ENCODE measurements at regions not wholly inside any gene's neighbourhood (a gene's known extent, or its start where the extent isn't known, plus 50 kb on each side); places are given as distances from the start of the nearest gene placed in this dataset.

GRCh38 chr2:150168595-150169236, 318.8 kb downstream of the RND3 start:
- no TSS peak for BruUV-seq (replicated peaks)
- no peak for TF ChIP-seq CTCF (IDR thresholded peaks at IDR 0.05; ENCODE audit: unreplicated experiment)
- peaks cover 68% of the 10 kb centered on the region for H3K4me1 Mint-ChIP-seq (ENCODE audit: low read depth, unreplicated experiment)
- CTCF ChIA-PET = no interaction called here
- H3K27me3 Mint-ChIP-seq (ENCODE audit: unreplicated experiment) = no peaks in the 10 kb centered on the region
- no peak for DNase-seq
- H3K9me3 Mint-ChIP-seq (ENCODE audit: low read depth, unreplicated experiment) = peaks cover 3% of the 10 kb centered on the region
- H3K4me3 Mint-ChIP-seq (ENCODE audit: low read depth, unreplicated experiment) = no peak overlapping the region
- H3K36me3 Mint-ChIP-seq (ENCODE audit: insufficient read depth, unreplicated experiment) = peaks cover 18% of the 10 kb centered on the region
- peak overlapping the region; percentile 99 for H3K27ac Mint-ChIP-seq (ENCODE audit: unreplicated experiment)
- intact Hi-C loops (cut with micrococcal nuclease; ENCODE audit: unreplicated experiment) = loop anchor here (10.0 kb wide), 1 partner anchor 244 kb away; no protein-coding TSS in a partner anchor

GRCh38 chr2:150167711-150168110, 319.8 kb downstream of the RND3 start:
- peaks cover 3% of the 10 kb centered on the region for H3K9me3 Mint-ChIP-seq (ENCODE audit: low read depth, unreplicated experiment)
- peaks cover 18% of the 10 kb centered on the region for H3K36me3 Mint-ChIP-seq (ENCODE audit: insufficient read depth, unreplicated experiment)
- no peak for TF ChIP-seq CTCF (IDR thresholded peaks at IDR 0.05; ENCODE audit: unreplicated experiment)
- DNase-seq = peak; percentile 40
- H3K4me3 Mint-ChIP-seq (ENCODE audit: low read depth, unreplicated experiment) = no peak overlapping the region
- no TSS peak for BruUV-seq (replicated peaks)
- intact Hi-C loops (cut with micrococcal nuclease; ENCODE audit: unreplicated experiment) = loop anchor here (2.0 to 10.0 kb wide), 2 partner anchors 25 to 243 kb away; no protein-coding TSS in a partner anchor
- H3K4me1 Mint-ChIP-seq (ENCODE audit: low read depth, unreplicated experiment) = peaks cover 70% of the 10 kb centered on the region
- CTCF ChIA-PET = interaction anchor here (1.2 kb wide), 1 partner anchor 25 kb away, joined by 5 read pairs; no protein-coding TSS in a partner anchor
- H3K27ac Mint-ChIP-seq (ENCODE audit: unreplicated experiment) = peak overlapping the region; percentile 99
- no peaks in the 10 kb centered on the region for H3K27me3 Mint-ChIP-seq (ENCODE audit: unreplicated experiment)

GRCh38 chr2:150166313-150167051, 321.0 kb downstream of the RND3 start:
- no peaks in the 10 kb centered on the region for H3K27me3 Mint-ChIP-seq (ENCODE audit: unreplicated experiment)
- peaks cover 18% of the 10 kb centered on the region for H3K36me3 Mint-ChIP-seq (ENCODE audit: insufficient read depth, unreplicated experiment)
- TF ChIP-seq CTCF (IDR thresholded peaks at IDR 0.05; ENCODE audit: unreplicated experiment) = no peak
- H3K9me3 Mint-ChIP-seq (ENCODE audit: low read depth, unreplicated experiment) = peaks cover 2% of the 10 kb centered on the region
- peak overlapping the region; percentile 99 for H3K27ac Mint-ChIP-seq (ENCODE audit: unreplicated experiment)
- CTCF ChIA-PET = interaction anchor here (0.6 kb wide), 1 partner anchor 41 kb away, joined by 3 read pairs; no protein-coding TSS in a partner anchor
- intact Hi-C loops (cut with micrococcal nuclease; ENCODE audit: unreplicated experiment) = loop anchor here (2.0 to 10.0 kb wide), 2 partner anchors 24 to 242 kb away; no protein-coding TSS in a partner anchor
- peak; percentile 65 for DNase-seq
- peaks cover 70% of the 10 kb centered on the region for H3K4me1 Mint-ChIP-seq (ENCODE audit: low read depth, unreplicated experiment)
- peak overlapping the region; percentile 50 for H3K4me3 Mint-ChIP-seq (ENCODE audit: low read depth, unreplicated experiment)
- BruUV-seq (replicated peaks) = no TSS peak

GRCh38 chr2:150165988-150166312, 321.5 kb downstream of the RND3 start:
- no peak for TF ChIP-seq CTCF (IDR thresholded peaks at IDR 0.05; ENCODE audit: unreplicated experiment)
- intact Hi-C loops (cut with micrococcal nuclease; ENCODE audit: unreplicated experiment) = loop anchor here (2.0 to 10.0 kb wide), 2 partner anchors 23 to 241 kb away; no protein-coding TSS in a partner anchor
- no peaks in the 10 kb centered on the region for H3K9me3 Mint-ChIP-seq (ENCODE audit: low read depth, unreplicated experiment)
- H3K4me1 Mint-ChIP-seq (ENCODE audit: low read depth, unreplicated experiment) = peaks cover 71% of the 10 kb centered on the region
- DNase-seq = no peak
- H3K27me3 Mint-ChIP-seq (ENCODE audit: unreplicated experiment) = no peaks in the 10 kb centered on the region
- CTCF ChIA-PET = no interaction called here
- H3K27ac Mint-ChIP-seq (ENCODE audit: unreplicated experiment) = peak overlapping the region; percentile 99
- BruUV-seq (replicated peaks) = TSS peak; percentile 76
- H3K4me3 Mint-ChIP-seq (ENCODE audit: low read depth, unreplicated experiment) = peak overlapping the region; percentile 50
- H3K36me3 Mint-ChIP-seq (ENCODE audit: insufficient read depth, unreplicated experiment) = peaks cover 18% of the 10 kb centered on the region

Measured in Calu3 (cell line).